ACHN (cell line): ENCODE measurements at regions not wholly inside any gene's neighbourhood (a gene's known extent, or its start where the extent isn't known, plus 50 kb on each side); places are given as distances from the start of the nearest gene placed in this dataset.

Experiments
- DNase-seq: peaks from one replicate; pipeline ENCODE4 v3.0.0-alpha.2; 2015
- in situ Hi-C: cut with HindIII; loops from 2 replicates; pipeline ENCODE4 v1.10.0; 2017; ENCODE audit warnings: low sequenced_read_pairs, low pct_ligation_motif_present, low pct_unique_long_range_greater_than_20kb

DNA sequence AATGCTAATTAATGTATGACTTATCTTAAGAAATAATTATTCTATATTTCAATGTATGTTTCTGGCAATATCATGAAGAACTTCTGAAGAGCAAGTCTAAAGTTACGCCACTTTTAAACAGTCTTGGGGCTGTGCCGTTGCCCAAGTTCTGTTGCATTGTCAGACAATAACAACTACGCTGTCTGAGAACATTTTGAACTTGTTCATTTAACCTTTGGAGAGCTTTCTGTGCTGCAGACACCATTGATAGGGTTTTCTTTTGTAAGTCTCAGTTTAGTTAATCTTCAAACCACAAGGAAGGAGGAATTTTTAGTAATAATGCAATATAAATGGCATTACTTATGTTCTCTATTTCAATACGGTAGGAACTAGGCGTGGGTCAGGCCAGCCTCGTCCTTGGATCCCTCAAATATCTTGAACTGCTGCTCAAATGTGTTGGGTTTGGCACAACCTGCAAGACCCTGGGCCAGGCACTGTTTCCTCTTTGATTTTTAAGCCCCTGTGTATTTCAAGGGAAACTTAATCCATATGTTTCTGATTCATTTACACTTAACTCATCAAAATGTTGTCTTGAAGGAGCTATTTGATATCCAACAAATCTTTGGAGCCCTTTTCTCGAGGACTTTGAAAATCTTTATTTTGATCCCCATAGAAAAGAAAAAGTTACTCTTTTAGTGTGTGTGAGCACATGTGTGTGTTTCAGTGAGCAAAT is 215.5 kb downstream of the INHBA start:
- in situ Hi-C loops: no loop called here
- no peak for DNase-seq

DNA sequence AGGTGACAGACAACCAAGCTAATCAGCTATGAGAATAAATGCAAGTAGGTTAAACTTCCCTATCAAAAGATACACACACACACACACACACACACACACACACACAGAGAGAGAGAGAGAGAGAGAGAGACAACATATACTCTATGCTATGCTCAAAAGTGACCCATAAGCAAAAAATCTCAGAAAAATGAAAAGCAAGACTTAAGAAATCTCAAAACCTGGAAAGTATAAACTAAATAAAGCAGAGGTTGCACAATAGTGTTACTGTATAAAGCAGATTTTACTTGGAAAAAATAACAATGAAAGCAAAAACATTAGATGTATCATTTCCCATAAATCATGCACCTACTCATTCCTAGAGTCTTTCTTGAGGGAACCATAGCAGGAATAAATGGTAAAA is 221.5 kb downstream of the INHBA start:
- no peak for DNase-seq
- in situ Hi-C loops: no loop called here

DNA sequence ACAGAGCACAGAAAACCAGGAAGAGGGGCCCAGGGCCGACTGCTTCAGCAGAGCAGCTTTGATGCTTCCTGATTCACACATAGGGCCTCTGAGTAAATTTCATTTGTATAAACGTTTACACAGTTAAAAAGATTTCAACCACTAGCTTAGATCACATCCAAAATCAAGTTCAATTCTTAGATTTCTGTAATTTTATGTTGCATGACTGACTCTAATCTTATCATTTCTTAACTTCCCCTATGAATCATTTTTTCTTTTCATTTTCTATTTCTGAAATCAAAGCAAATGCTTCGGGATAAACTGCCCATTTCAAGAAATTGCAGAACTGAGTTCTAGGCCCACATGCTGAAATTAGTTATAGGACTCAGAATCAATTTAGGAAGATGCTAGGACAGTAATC is 224.7 kb downstream of the INHBA start:
- DNase-seq: no peak
- in situ Hi-C loops: no loop called here

DNA sequence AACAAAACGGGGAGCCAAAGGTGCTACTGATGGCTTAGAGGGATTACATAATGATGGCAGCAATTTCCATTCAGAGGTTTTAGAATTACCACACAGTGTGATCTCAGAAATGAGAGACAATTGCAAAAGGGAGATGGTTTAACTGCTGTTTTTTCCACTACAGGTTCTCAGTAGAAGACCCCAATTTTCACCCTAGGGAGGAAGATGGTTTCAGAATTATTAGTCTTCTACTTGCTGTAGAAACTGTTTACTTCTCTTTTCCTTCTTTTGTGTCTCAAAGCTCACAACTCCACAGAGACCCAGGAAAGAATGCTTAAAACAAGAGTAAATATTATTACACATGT is 226.5 kb downstream of the INHBA start:
- in situ Hi-C loops: no loop called here
- no peak for DNase-seq

DNA sequence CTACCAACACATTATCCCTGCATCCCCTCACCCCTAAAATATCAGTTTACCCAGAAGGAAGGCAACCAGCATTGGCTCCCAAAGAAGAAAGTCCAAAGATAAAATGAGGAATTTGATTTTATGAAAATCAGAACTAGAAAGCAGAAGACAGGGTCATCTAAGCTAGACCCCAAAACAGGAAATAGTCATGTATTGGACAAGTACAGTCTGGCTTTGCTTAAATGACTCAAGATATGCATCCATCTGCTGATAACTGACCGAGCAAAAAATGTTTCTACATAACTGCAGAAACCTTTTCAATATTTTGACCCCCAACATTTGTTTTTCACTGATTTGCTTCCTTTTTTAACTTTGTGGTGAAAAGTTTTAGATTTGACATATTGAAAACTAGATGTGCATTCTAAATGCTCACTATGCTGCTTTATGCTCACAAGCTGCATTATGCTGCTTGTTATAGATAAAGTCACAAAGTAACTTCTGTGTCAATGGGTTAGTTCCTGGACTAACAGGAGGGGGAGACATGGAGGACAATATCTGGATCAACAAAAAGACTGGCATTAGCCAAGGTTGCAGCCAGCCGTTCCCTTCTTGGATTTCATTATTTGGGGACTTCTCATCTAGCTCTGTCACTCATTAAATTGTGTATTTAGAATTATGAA is 227.0 kb downstream of the INHBA start:
- in situ Hi-C loops: no loop called here
- no peak for DNase-seq

DNA sequence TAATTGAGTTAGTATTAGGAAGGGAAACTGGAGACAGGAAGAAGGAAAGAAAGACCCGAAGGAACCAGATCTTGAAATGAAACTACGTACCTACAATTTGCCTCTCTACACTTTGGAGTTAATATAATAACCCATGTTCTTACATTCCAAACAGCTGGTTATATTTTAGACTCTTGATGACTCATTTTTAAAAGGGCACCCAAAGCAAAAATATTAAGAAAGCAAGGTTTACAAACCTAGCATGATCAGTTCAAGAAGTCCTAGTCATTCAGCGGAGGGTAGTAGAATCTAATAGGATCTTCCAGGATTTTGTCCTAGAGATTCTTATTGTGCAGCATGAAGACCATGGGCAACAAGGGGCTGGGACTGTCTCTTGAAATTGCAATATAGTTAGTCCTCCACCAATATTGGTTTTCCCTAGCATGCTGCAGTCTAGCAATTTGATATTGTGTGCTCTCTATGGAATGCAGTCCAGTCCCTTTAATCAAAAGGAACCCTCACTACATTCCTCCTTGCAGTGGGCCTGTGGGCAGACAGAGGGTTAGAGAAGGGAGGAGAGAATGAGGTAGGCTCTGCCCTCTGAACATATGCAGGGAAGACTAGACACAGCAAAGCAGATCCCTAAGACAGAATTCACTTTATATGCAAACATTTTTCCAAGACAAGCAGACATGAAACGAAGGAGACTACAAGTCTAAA is 230.3 kb downstream of the INHBA start:
- in situ Hi-C loops: no loop called here
- DNase-seq: no peak

DNA sequence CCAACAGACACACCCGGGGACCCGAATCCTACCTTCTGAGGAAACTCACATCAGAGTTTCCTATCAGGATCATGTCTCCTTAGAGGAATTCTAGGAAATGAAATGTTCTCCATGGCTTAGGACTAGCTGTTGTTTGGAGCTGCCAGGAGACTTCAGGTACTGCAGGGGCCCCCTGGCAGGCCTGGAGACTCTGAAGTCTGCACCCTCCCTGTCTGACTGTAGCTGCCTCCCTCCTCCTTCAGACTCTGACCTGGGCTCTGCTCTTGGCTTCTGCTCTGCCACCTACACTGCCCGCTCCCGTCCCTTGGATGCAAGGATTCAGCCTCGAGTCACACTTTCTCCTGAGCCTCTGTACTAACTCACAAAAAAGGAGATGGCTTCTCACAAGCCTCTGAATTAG is 232.8 kb downstream of the INHBA start:
- no peak for DNase-seq
- in situ Hi-C loops: no loop called here

DNA sequence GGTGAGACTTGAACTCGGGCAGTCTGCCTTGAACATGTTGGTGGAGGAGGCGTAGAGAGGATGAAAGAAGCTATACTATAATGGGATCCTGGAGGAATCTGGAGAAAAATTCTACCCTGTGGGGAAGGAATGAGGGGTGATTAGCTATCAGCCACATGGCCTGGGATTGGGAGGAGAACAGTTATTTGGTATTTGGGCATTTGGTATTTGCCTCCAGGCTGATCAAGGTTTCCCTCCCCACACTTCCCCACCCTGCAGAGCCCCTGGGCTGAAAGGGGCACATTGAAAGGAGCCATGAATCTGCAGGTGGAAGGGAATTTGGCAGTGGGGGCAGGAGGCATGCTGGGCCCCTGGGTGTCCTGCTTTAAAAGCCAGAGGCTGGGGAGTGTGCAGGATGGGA is 235.3 kb downstream of the INHBA start:
- in situ Hi-C loops: no loop called here
- DNase-seq: no peak

DNA sequence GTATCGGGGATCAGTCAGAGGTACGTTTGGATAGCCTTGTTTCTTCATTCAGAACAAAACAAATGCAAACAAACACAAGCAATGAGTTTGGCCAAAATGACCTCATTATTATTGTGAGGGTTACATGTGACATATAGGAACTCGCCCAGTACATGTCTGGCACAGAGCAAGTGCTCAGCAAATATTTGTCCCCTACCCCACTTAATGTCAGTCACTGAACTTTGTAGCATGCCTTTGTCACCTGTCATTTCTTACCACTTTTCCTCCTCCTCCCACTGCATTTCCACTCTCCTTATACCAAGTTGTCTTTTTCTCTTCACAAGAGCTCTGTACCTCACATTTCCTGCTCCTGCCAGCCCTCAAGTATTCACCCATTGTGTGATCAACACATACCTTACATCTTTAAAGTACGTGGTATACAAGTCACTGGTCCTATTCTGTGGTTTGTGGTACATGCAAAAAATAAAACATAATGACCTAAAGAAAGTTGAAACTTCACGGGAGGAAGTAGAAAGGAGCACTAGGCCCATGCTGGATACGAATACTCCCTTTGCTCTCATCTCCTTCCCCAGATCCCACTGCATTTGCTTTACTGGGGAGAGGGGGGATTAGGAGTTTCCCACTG is 236.0 kb downstream of the INHBA start:
- in situ Hi-C loops: no loop called here
- no peak for DNase-seq

DNA sequence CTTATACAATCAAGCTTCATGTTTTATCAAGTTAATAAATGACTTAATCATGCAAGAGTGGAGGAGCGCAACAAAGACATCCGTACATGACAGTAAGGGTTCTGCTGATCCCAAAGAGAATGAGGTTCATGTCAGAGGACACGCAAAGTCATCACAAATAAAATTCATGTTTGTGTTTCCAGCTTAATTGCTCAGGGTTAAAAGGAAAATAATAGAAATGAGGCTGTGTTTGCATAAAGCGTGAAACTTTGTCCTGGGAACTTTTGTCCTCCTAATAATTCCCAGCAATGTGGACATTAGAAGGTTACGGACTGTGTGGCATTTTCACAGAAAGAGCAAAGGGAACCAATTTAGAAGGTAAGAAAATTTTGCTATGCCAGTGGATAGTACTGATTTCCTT is 237.3 kb downstream of the INHBA start:
- in situ Hi-C loops: no loop called here
- DNase-seq: no peak

DNA sequence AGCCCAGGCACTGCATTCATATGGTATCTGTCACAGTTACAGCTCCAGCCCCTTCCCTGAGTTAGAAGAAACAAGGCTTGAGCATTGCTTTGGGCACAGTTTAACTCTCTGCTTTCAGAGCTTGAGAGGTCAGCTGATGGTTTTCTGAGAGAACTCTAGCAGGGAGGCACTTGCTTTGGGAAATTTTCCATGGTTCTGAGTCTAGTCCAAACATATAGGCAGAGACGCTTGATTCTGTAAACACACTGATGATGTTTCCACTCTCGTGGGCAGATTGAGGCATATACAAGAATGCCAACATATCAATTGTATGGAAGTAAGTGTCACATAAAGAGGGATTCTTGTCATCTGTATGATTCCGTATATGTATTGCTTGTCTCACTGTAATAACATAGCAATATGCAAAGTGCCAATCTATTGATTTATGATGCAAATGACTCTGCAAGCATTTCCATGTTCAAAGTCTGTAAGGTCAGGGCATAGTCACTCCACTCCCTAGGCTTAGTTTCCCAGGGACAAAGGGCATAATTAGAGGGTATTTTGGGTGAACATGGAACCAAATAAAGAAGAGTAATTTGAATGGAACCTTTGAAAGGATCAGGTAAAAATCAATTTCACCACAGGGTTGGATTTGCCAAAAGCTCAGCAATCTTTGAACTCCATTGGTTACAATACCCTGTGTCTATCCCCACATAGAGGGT is 239.0 kb downstream of the INHBA start:
- in situ Hi-C loops: no loop called here
- DNase-seq: no peak

DNA sequence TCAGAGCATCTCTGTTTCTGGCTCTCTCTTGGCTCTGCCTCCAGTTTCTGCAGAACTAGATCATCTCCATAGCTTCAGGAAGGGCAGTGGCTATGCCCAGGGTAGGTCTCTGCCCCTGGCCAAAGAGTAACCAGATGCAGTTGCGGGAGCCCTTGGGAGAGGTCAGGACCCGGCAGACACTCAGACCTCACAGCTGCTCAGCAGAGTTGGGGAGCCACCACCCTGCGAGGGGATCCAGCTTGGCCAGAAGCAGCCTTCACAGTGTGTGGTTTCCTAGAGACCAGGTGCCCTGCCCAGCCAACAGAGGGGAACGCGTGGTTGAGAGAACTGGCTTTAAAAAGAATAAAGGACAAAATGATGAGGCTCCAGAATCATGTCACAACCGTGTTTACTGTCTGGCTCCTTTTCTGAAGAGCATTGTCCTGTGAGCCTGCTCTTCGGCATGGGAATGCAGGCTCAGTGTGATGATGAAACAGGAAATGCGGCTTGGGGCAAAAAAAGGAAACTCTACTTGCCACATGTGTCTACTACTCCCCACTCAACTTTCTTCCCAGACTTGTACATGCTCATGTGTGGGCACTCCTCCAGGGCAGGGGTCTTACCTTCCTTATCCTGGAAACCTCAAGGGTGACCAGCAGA is 243.1 kb downstream of the INHBA start:
- in situ Hi-C loops: no loop called here

DNA sequence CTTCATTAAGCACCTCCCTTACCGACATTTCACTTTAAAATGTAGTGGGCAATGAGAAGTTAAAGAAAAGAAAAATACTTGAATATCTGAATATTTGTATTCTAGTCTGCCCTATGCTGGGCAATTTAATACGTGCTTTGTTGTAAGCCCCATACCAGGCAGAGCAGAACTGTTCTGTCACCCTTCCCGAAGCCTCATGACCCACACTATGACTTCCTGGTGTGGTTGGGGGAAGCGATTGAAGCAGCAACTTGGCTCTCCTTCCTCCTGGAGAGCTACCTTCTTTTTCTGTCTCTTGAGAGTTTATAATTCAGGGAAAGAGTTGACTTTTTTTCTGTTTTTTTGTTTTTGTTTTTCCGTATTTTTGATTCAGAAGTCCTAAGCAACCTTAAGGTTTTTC is 243.7 kb downstream of the INHBA start:
- in situ Hi-C loops: no loop called here
- no peak for DNase-seq

More for the DNA sequence above, 243.1 kb downstream of the INHBA start:
- no peak for DNase-seq

DNA sequence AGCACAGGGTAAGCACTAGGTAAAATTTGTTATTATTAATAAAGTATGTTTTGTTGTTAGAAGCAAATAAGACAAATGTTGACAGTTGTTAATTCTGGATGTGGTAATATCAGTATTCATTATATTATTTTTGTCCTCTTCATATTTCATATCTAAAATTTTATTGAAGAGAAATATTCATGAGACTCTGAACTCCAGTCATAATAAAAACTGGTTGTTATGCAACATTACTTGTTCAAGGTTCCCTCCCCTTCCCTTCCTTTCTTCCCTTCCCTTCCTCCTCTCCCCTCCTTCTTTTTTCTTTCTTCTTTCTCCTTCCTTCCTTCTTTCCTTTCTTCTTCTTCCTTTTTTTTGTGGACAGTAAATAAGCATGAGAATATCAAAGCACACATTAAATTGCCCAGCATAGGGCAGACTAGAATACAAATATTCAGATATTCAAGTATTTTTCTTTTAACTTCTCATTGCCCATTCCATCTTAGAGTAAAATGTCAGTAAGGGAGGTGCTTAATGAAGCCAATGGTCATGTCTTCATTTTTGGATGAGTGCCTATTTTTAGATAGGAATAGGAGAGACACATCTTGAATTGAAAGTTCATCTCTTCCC is 245.0 kb downstream of the INHBA start:
- in situ Hi-C loops: no loop called here

DNA sequence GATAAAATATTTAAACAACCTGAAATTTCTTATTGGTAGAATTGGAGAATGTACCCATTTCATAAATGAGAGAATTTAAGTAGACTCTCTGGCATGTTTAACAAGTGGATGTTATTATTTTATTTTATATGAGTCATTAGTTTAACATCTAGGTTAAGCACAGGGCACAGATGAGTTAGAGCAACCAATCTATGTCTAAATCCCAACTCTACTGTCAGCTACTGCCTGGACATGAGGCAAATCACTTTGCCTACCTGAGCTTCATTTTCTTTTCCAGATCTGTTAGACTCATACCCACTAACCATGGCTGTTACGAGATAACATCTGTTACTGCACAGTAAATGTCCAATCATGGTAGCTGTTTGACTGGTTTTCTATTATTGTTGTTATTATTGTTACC is 251.1 kb downstream of the INHBA start:
- in situ Hi-C loops: no loop called here
- DNase-seq: no peak

More for the DNA sequence above, 245.0 kb downstream of the INHBA start:
- no peak for DNase-seq

DNA sequence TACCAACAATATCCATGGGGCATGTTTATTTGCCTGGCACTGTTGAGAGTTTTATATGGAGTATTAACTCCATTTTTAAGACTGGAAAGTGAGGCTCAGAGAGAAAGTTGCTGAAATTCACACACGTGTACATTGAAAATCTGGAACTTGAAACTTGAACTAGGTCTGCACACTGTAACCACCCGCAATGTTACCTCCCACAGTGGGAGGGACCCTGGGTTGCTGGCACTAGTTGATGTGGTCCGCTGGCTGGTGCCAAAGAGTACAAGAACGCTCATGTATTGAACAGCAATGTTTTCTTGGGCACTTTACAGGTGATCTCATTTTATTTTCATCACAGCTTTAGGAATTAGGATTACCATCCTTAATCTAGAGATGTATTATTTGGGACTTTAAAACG is 253.2 kb downstream of the INHBA start:
- in situ Hi-C loops: no loop called here
- no peak for DNase-seq

DNA sequence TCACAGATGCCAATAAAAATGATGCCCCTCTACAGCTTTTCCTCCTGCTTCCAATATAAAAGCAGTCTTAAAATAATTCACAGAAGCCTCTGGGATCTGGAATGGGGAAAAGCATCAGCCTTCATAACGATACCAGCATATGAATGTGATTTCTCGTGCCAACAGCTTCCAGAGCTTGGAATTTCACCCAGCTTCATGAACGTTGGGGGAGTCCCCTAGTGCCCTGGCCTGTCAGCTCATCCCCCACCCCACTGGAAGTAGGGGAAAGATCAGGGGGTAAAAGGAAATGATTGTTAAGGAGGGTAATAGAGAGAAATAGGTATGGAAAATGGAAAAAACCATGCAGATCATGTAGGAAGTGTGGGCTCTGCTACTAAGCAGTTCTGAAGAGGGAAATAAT is 253.6 kb downstream of the INHBA start:
- in situ Hi-C loops: no loop called here
- no peak for DNase-seq

DNA sequence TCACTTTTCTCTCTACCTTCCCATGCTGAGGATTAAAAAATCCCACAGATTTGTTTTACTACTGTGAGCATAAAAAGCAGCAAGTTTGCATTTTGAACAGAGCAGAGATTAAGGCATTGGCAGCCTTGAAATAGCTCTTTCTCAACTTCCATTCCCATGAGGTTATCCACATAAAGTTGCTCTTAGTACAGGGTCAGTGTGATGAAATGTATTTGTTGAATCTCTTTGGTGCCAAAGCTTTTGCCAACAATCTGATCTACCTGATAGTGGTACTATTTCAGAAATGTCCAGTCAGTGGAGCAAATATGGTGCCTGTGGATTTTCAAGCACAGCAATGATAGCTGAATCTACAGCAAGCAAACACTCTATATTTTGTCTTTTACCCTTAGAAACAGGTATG is 254.8 kb downstream of the INHBA start:
- in situ Hi-C loops: no loop called here
- no peak for DNase-seq
